ENCODE measurements at regions not wholly inside any gene's neighbourhood (a gene's known extent, or its start where the extent isn't known, plus 50 kb on each side); places are given as distances from the start of the nearest gene placed in this dataset.

DNA sequence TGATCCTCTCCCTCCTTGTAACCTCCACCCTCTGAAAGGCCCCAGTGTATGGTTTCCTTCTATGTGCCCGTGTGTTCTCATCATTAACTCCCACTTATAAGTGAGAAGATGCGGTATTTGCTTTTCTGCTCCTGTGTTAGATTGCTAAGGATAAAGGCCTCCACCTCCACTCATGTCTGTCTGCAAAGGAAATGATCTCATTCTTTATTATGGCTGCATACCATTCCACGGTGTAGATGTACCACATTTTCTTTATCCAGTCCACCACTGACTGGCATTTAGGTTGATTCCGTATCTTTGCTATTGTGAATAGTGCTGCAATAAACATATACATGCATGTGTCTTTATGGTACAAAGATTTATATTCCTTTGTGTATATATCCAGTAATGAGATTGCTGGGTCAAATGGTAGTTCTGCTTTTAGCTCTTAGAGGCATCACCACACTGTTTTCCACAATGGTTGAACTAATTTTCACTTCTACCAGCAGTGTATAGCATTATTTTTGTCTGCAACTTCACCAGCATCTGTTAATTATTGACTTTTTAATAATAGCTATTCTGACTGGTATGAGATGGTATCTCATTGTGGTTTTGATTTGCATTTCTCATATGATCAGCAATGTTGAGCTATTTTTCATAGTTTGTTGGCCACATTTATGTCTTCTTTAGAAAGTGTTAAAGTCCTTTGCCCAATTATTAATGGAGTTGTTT is 1030.9 kb downstream of the FSTL5 start:
- DNase-seq (ENCODE audit: low spot score) = no peak

DNA sequence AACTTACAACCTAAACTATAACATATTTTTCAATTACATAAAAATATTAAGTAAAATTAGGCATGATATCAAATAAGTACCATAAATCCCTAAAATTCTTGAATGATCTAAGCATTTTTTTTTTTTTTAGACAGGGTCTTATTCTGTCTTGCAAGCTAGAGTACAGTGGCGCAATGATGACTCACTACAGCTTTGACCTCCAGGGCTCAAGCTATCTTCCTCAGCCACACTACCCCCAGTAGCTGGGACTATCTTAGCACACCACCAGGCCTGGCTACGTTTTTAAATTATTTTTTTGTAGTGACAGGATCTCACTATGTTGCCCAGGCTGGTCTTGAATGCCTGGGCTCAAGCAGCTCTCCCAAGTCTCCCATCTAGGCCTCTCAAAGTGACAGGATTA is 1042.3 kb downstream of the FSTL5 start:
- DNase-seq (ENCODE audit: low spot score) = no peak

DNA sequence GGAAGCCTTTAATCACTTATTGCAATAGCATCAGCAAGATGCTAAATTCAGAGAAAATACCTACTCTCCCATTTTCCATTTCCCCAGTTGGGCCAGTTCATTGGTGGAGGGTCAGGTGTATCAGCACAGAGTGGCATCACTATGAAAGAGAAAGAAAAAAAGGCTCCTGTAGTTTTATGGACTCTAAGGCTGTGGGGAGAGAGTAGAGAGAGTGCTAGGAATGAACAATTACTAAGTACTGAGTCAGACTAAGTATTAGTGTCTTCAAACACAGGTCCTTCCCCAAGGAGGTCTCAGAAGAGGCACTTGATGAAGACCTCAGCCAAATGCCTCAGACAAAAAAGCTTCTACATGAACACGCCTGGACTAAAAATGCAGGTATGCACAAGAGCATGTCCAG is 1061.9 kb downstream of the FSTL5 start:
- DNase-seq (ENCODE audit: low spot score) = no peak

DNA sequence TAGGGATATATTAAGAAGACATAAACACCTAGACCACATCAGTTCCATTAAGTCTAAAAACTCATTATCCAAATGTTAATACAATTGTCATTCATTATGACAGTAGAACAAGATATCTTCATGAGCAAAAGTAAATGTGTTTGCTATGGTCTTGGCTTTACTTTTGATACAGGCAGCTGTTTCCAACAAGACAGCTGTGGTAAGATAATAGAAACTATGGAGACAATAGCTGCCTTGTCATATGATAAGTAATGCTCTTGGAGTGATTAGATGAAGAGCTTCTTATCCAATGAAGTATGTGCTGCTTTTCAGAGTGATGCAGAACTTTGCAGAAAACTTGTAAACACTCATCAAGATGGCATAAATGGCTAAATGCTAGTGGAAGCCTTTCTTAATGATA is 1066.0 kb downstream of the FSTL5 start:
- DNase-seq (ENCODE audit: low spot score) = no peak

DNA sequence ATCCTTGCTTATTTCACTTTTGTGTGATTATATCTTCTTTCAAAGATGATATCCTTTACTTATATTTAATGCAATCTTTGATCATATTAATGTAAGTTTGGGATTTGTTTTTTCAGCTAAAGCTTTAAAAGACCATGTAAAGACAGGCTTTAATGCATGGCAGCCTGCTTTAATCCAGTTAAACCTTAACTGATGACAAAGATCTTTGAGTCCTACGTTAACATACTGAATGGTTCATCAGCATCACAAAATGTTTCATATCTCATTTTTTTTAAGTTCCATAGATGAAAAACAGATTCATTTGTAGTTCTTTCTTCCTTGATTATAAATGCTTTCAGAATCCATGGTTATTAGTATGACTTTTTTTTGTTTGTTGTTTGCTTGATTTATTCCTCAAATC is 1102.8 kb downstream of the FSTL5 start:
- DNase-seq (ENCODE audit: low spot score) = no peak

All from Ammon's horn (tissue), 1 donor.